Progenitor cell of endocrine pancreas (in vitro differentiated cells): ENCODE measurements at regions not wholly inside any gene's neighbourhood (a gene's known extent, or its start where the extent isn't known, plus 50 kb on each side); places are given as distances from the start of the nearest gene placed in this dataset.

Experiments used
- DNase-seq: peaks from one replicate; pipeline ENCODE4 v3.0.0; 2021; ENCODE audit warnings: low spot score; ENCODE audit not compliant: unreplicated experiment
- H3K27ac Mint-ChIP-seq: 2 replicates; pipeline ENCODE4 v1.8.0; 2021; ENCODE audit warnings: mild to moderate bottlenecking, moderate library complexity, mixed read lengths
- H3K27me3 Mint-ChIP-seq: 2 replicates; pipeline ENCODE4 v1.8.0; 2021; ENCODE audit warnings: mixed read lengths
- H3K36me3 Mint-ChIP-seq: 2 replicates; pipeline ENCODE4 v1.8.0; 2022; ENCODE audit warnings: mixed read lengths; ENCODE audit not compliant: insufficient read depth
- H3K4me1 Mint-ChIP-seq: 2 replicates; pipeline ENCODE4 v1.8.0; 2021; ENCODE audit warnings: low read depth, mixed read lengths
- H3K4me3 Mint-ChIP-seq: 2 replicates; pipeline ENCODE4 v1.8.0; 2021; ENCODE audit warnings: low read depth, mild to moderate bottlenecking, moderate library complexity, mixed read lengths
- H3K9me3 Mint-ChIP-seq: 2 replicates; pipeline ENCODE4 v1.8.0; 2021; ENCODE audit warnings: low read depth, mixed read lengths
- TF ChIP-seq, protein P1 (sequence below): fragments of 200-600 bp; sonication (generic); IDR thresholded peaks from one replicate; pipeline ENCODE4 v1.5.0; 2021; ENCODE audit warnings: antibody characterized with exemption, mild to moderate bottlenecking; ENCODE audit not compliant: unreplicated experiment

DNA sequence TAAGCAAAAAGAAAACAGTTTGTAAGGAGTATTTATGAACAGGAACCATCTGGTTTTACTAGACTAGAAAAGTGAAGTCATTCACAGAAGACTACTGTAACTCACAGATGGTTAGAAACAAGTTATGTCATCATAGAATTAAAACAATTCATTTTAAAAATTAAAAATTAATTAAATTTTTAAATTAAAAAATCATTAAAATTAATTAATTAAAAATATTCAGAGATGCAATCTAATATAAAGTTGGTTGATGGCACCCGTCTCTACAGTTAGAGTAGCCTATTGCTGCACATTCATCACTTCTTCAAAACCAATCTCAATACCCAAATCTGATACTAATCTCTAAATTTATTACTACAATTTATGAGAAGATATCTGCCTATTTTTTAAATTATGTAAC, 454.8 kb upstream of the NUPR2 start:
- TF ChIP-seq, protein P1, sequence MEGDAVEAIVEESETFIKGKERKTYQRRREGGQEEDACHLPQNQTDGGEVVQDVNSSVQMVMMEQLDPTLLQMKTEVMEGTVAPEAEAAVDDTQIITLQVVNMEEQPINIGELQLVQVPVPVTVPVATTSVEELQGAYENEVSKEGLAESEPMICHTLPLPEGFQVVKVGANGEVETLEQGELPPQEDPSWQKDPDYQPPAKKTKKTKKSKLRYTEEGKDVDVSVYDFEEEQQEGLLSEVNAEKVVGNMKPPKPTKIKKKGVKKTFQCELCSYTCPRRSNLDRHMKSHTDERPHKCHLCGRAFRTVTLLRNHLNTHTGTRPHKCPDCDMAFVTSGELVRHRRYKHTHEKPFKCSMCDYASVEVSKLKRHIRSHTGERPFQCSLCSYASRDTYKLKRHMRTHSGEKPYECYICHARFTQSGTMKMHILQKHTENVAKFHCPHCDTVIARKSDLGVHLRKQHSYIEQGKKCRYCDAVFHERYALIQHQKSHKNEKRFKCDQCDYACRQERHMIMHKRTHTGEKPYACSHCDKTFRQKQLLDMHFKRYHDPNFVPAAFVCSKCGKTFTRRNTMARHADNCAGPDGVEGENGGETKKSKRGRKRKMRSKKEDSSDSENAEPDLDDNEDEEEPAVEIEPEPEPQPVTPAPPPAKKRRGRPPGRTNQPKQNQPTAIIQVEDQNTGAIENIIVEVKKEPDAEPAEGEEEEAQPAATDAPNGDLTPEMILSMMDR = no peak
- Mint-ChIP-seq H3K36me3 (no peaks in the 10 kb centered on the region), H3K4me1 (no peaks in the 10 kb centered on the region)

DNA sequence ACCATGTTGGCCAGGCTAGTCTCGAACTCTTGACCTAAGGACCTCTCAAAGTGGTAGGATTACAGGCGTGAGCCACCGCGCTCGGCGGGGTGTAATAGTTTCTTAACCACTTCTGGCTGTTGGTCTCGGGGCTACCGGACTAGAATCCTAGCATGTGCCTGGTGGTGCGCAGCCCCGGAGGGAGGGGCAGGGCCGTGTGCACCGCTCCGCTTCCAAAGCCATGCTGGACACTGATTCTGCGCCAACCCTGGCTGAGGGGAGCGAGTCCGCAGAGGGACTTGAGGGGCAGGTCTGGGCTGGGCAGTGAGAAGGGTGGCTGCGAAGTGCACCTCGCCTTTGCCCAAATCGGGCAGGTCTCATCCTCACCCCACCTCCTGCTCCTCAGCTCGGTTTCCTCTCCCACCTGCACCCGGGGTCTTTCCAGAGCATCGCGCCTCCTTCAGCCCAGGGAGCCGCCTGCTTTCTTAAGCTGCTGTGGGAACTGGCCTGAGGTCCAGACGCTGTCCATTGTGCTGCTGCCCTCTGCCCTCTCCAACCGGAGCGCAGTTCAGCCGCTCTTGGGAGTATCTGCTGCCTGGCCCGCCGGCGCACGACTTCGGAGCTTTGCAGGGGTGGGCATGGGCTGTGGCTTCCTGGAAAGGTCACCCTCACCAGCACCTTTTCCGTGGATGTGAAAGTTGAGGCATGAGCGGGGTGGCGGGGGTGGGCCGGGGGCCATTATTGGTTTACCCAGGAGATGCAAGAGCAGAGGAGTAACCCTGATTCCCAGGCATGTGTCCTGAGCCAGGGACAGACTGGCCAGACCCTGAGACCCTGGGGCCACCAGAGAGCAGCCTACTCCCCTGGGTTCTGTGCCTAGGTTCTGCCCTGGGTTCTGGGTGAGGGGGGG, 422.6 kb upstream of the NUPR2 start:
- Mint-ChIP-seq H3K9me3 (peaks cover 45% of the 10 kb centered on the region), H3K4me3 (no peak overlapping the region), H3K27me3 (no peaks in the 10 kb centered on the region), H3K36me3 (peaks cover 5% of the 10 kb centered on the region), H3K27ac (no peak overlapping the region), H3K4me1 (no peaks in the 10 kb centered on the region)
- TF ChIP-seq, protein P1 = no peak
- DNase-seq = no peak

More for the DNA sequence above, 454.8 kb upstream of the NUPR2 start:
- Mint-ChIP-seq H3K27ac (no peak overlapping the region), H3K9me3 (peaks cover 36% of the 10 kb centered on the region), H3K27me3 (no peaks in the 10 kb centered on the region), H3K4me3 (no peak overlapping the region)
- no peak for DNase-seq

DNA sequence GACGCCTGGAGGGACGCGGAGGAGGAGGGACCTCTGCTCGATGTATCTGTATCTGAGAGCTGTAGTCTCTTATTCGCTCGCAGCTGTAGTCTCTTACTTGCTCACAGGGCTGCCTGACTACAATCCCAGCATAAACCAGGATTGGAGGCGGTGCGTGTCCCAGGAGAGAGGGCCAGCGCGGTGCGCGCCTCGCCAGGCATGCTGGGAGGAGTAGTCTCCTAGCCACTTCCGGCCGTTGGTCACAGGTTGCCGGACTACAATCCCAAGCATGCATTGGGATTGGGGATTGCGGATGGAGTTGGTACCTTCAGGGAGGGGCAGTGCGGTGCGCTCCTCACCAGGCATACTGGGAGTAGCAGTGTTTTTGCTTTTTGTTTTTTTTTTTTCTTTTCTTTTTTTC, 421.7 kb upstream of the NUPR2 start:
- Mint-ChIP-seq H3K9me3 (peaks cover 45% of the 10 kb centered on the region), H3K4me1 (no peaks in the 10 kb centered on the region), H3K36me3 (peaks cover 5% of the 10 kb centered on the region), H3K27me3 (no peaks in the 10 kb centered on the region), H3K4me3 (no peak overlapping the region), H3K27ac (no peak overlapping the region)
- TF ChIP-seq, protein P1 = no peak
- no peak for DNase-seq

DNA sequence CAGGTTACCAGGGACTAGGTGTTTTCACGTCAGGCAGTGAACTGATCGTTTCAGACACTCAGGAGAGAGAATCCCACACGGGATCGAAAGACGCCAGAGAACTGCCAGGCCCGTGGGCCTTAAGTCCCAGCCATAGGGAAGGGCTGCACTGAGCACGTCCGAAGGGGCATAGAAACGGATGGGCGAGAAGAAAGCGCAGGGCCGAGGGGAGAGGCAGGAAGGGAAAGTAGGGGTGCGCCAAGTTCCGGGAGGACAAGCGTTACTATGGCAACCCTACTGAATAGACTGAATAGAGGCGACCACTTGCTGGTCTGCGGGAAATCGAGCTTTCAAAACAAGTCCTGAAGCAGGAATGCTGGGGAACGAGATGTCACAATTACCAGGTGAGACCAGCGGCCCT, 421.3 kb upstream of the NUPR2 start:
- Mint-ChIP-seq H3K4me3 (no peak overlapping the region), H3K27me3 (no peaks in the 10 kb centered on the region), H3K4me1 (no peaks in the 10 kb centered on the region), H3K36me3 (peaks cover 5% of the 10 kb centered on the region), H3K9me3 (peaks cover 43% of the 10 kb centered on the region), H3K27ac (no peak overlapping the region)
- TF ChIP-seq, protein P1 = no peak
- DNase-seq = no peak

DNA sequence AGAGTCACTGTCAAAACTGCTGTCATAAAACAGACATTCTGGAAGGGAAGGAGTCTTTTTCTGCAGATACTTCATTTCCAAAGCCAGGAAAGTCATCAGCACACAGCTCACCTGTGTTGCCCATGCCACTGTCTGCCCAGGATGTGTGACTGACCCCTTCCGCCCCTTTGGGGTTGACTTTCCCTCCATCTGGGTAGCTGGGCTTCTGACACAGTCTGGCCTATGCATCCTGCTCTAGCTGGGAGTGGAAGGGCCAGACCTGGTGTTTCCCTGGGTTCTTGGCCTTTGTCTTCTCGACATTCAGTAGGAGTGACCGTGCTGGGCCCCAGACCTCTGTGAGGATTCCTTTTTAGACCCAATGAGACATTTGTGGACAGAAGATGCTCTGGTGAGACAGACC, 378.9 kb upstream of the NUPR2 start:
- peaks cover 1% of the 10 kb centered on the region for H3K36me3 Mint-ChIP-seq
- no peak overlapping the region for H3K4me3 Mint-ChIP-seq
- no peaks in the 10 kb centered on the region for H3K27me3 Mint-ChIP-seq
- TF ChIP-seq, protein P1 = no peak
- peaks cover 28% of the 10 kb centered on the region for H3K9me3 Mint-ChIP-seq
- H3K4me1 Mint-ChIP-seq = no peaks in the 10 kb centered on the region
- H3K27ac Mint-ChIP-seq = no peak overlapping the region
- DNase-seq = no peak
